ENCODE measurements at regions not wholly inside any gene's neighbourhood (a gene's known extent, or its start where the extent isn't known, plus 50 kb on each side); places are given as distances from the start of the nearest gene placed in this dataset.

DNA sequence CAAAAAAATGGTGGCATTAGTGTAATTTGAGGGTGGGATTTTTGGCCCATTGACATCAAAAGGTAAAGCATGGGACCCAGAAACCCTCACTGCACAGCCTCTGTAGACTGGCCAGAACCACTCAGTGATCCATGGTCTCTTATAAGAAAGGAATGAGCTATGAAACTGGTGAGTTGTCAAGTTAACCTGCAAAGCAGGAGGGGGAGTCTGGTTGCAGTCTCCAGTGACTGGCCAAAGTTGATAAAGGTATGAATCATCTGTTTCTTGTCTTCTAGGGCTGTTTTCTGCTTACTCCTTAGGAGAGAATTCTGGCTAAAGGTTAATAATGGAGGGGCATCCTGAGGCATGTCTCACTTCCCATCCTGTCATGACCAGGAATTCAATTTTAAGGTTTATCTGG lies 325.2 kb downstream of the TLR4 start:
- TF ChIP-seq CTCF (IDR thresholded peaks at IDR 0.05): no peak
- TF ChIP-seq POLR2A (IDR thresholded peaks at IDR 0.05): no peak

Data from adrenal gland (tissue), 5 donors.